Ishikawa (cell line): ENCODE measurements at regions not wholly inside any gene's neighbourhood (a gene's known extent, or its start where the extent isn't known, plus 50 kb on each side); places are given as distances from the start of the nearest gene placed in this dataset.

Experiments
- CEBPB ChIP-seq: IDR thresholded peaks from 2 replicates; pipeline ENCODE4 v1.6.1; 2012
- CREB1 ChIP-seq: IDR thresholded peaks from 2 replicates; pipeline ENCODE4 v1.6.1; 2012; ENCODE audit warnings: low read depth
- EGR1 ChIP-seq: IDR thresholded peaks from 2 replicates; pipeline ENCODE4 v1.6.1; 2012
- EP300 ChIP-seq: IDR thresholded peaks from 2 replicates; pipeline ENCODE4 v1.6.1; 2012; ENCODE audit warnings: borderline replicate concordance
- FOXM1 ChIP-seq: IDR thresholded peaks from 2 replicates; pipeline ENCODE4 v1.6.1; 2012; ENCODE audit warnings: low read depth, borderline replicate concordance
- MAX ChIP-seq: IDR thresholded peaks from 2 replicates; pipeline ENCODE4 v1.6.1; 2012
- NFIC ChIP-seq: IDR thresholded peaks from 2 replicates; pipeline ENCODE4 v1.6.1; 2012
- RAD21 ChIP-seq: IDR thresholded peaks from 2 replicates; pipeline ENCODE4 v1.6.1; 2012; ENCODE audit warnings: low read depth
- REST ChIP-seq: IDR thresholded peaks from 2 replicates; pipeline ENCODE4 v1.6.1; 2012; ENCODE audit warnings: low read depth, mild to moderate bottlenecking
- TAF1 ChIP-seq: IDR thresholded peaks from 2 replicates; pipeline ENCODE4 v1.6.1; 2012; ENCODE audit warnings: low read depth, mild to moderate bottlenecking
- TCF12 ChIP-seq: IDR thresholded peaks from 2 replicates; pipeline ENCODE4 v1.6.1; 2012; ENCODE audit warnings: low read depth
- TEAD4 ChIP-seq: IDR thresholded peaks from 2 replicates; pipeline ENCODE4 v1.6.1; 2012
- USF1 ChIP-seq: IDR thresholded peaks from 2 replicates; pipeline ENCODE4 v1.6.1; 2012
- YY1 ChIP-seq: IDR thresholded peaks from 2 replicates; pipeline ENCODE4 v1.6.1; 2012; ENCODE audit warnings: low read depth
- ZBTB7A ChIP-seq: IDR thresholded peaks from 2 replicates; pipeline ENCODE4 v1.6.1; 2012; ENCODE audit warnings: low read depth

GRCh38 chr3:67798412-67798811 lies 144.0 kb upstream of the SUCLG2 start:
- TF ChIP-seq NFIC (no peak), ZBTB7A (no peak)

- TF ChIP-seq ZBTB7A (no peak), MAX (no peak), TCF12 (no peak), TAF1 (no peak), NFIC (no peak), CREB1 (no peak), EGR1 (no peak), RAD21 (no peak), REST (no peak), CEBPB (no peak), TEAD4 (no peak)
Observed at GRCh38 chr3:67791620-67792019, 137.2 kb upstream of the SUCLG2 start.

GRCh38 chr3:67790043-67790442 lies 135.6 kb upstream of the SUCLG2 start:
- TF ChIP-seq CEBPB (no peak), RAD21 (peak; percentile 78)

- no peak for TF ChIP-seq YY1
Observed at GRCh38 chr3:67788396-67788795, 134.0 kb upstream of the SUCLG2 start.

- TF ChIP-seq FOXM1 (no peak), YY1 (no peak), EP300 (no peak), EGR1 (no peak), TEAD4 (no peak), TAF1 (no peak), RAD21 (no peak), CREB1 (no peak), TCF12 (no peak), ZBTB7A (no peak), USF1 (no peak), REST (no peak), MAX (no peak), NFIC (no peak), CEBPB (no peak)
Observed at GRCh38 chr3:67783281-67784250, 129.2 kb upstream of the SUCLG2 start.

GRCh38 chr3:67781871-67782270 lies 127.5 kb upstream of the SUCLG2 start:
- TF ChIP-seq YY1, result no peak
- no peak for TF ChIP-seq FOXM1
- TF ChIP-seq TCF12, result no peak
- TF ChIP-seq USF1, result no peak
- TF ChIP-seq EP300, result no peak
- TF ChIP-seq RAD21, result no peak
- TF ChIP-seq ZBTB7A, result no peak
- TF ChIP-seq MAX, result no peak
- TF ChIP-seq TAF1, result no peak
- TF ChIP-seq CREB1, result no peak
- no peak for TF ChIP-seq EGR1
- no peak for TF ChIP-seq CEBPB
